Skeletal muscle tissue (tissue), 3 donors: ENCODE measurements at regions not wholly inside any gene's neighbourhood (a gene's known extent, or its start where the extent isn't known, plus 50 kb on each side); places are given as distances from the start of the nearest gene placed in this dataset.

Experiments
- H3K27ac ChIP-seq: one replicate; pipeline ENCODE4 v1.7.0; 2013; ENCODE audit warnings: mild to moderate bottlenecking, low read depth, low read length, inconsistent platforms
- H3K27me3 ChIP-seq, 3 donors: one replicate each; pipeline ENCODE4 v1.7.0; 2013; ENCODE audit warnings: low read length in 3 of 3; ENCODE audit not compliant: control insufficient read depth in 3 of 3, insufficient read depth in 3 of 3
- H3K36me3 ChIP-seq, 3 donors: one replicate each; pipeline ENCODE4 v1.7.0; 2013; ENCODE audit warnings: low read length in 3 of 3; ENCODE audit not compliant: control insufficient read depth in 3 of 3, insufficient read depth in 3 of 3
- H3K4me1 ChIP-seq, 3 donors: one replicate each; pipeline ENCODE4 v1.7.0; 2013; ENCODE audit warnings: low read length in 3 of 3, mild to moderate bottlenecking in 3 of 3; ENCODE audit not compliant: control insufficient read depth in 3 of 3, insufficient read depth in 3 of 3
- H3K4me3 ChIP-seq, 3 donors: one replicate each; pipeline ENCODE4 v1.7.0; 2013; ENCODE audit warnings: low read length in 3 of 3
- H3K9ac ChIP-seq, 3 donors: one replicate each; pipeline ENCODE4 v1.7.0; 2013; ENCODE audit warnings: low read length in 3 of 3, mild to moderate bottlenecking in 3 of 3, moderate library complexity in 2 of 3, low read depth in 1 of 3
- H3K9me3 ChIP-seq, 3 donors: one replicate each; pipeline ENCODE4 v1.7.0; 2013; ENCODE audit warnings: low read length in 3 of 3; ENCODE audit not compliant: control insufficient read depth in 3 of 3
- donor health status: Osteomylitis.

GRCh38 chr21:17925000-17925610 lies 105.9 kb upstream of the C21orf91 start:
- no peak overlapping the region for H3K4me3 ChIP-seq
- H3K4me1 ChIP-seq: peaks cover 0 to 7% (median 0%) of the 10 kb centered on the region in 3 donors
- H3K27ac ChIP-seq: no peak overlapping the region
- no peak overlapping the region for H3K9ac ChIP-seq
- H3K27me3 ChIP-seq: no peaks in the 10 kb centered on the region
- H3K36me3 ChIP-seq: no peaks in the 10 kb centered on the region
- no peaks in the 10 kb centered on the region for H3K9me3 ChIP-seq

GRCh38 chr21:17921579-17922530 lies 102.7 kb upstream of the C21orf91 start:
- Histone ChIP-seq H3K4me1 (peaks cover 0 to 7% (median 0%) of the 10 kb centered on the region in 3 donors), H3K36me3 (no peaks in the 10 kb centered on the region), H3K4me3 (no peak overlapping the region), H3K27me3 (no peaks in the 10 kb centered on the region), H3K27ac (no peak overlapping the region), H3K9ac (no peak overlapping the region), H3K9me3 (no peaks in the 10 kb centered on the region)

- H3K27me3 ChIP-seq: no peaks in the 10 kb centered on the region
- no peaks in the 10 kb centered on the region for H3K9me3 ChIP-seq
- no peak overlapping the region for H3K27ac ChIP-seq
- H3K4me3 ChIP-seq: no peak overlapping the region
- no peak overlapping the region for H3K9ac ChIP-seq
- no peaks in the 10 kb centered on the region for H3K36me3 ChIP-seq
- no peaks in the 10 kb centered on the region for H3K4me1 ChIP-seq
Measured at GRCh38 chr21:17915976-17916375, 96.8 kb upstream of the C21orf91 start.

- Histone ChIP-seq H3K4me3 (no peak overlapping the region), H3K9ac (no peak overlapping the region), H3K27me3 (no peaks in the 10 kb centered on the region), H3K27ac (no peak overlapping the region), H3K4me1 (no peaks in the 10 kb centered on the region), H3K36me3 (no peaks in the 10 kb centered on the region), H3K9me3 (no peaks in the 10 kb centered on the region)
Measured at GRCh38 chr21:17911628-17912027, 92.5 kb upstream of the C21orf91 start.

GRCh38 chr21:17903929-17904639 lies 84.9 kb upstream of the C21orf91 start:
- H3K4me3 ChIP-seq: no peak overlapping the region
- no peak overlapping the region for H3K27ac ChIP-seq
- peaks cover 4 to 10% (median 4%) of the 10 kb centered on the region in 3 donors for H3K4me1 ChIP-seq
- no peak overlapping the region for H3K9ac ChIP-seq
- no peaks in the 10 kb centered on the region for H3K36me3 ChIP-seq
- no peaks in the 10 kb centered on the region for H3K27me3 ChIP-seq
- no peaks in the 10 kb centered on the region for H3K9me3 ChIP-seq

- Histone ChIP-seq H3K9ac (no peak overlapping the region), H3K27me3 (no peaks in the 10 kb centered on the region), H3K4me3 (no peak overlapping the region), H3K4me1 (peaks cover 4 to 10% (median 4%) of the 10 kb centered on the region in 3 donors), H3K27ac (no peak overlapping the region), H3K36me3 (no peaks in the 10 kb centered on the region), H3K9me3 (no peaks in the 10 kb centered on the region)
Measured at GRCh38 chr21:17903029-17903806, 84.1 kb upstream of the C21orf91 start.

GRCh38 chr21:17901458-17902079 lies 82.4 kb upstream of the C21orf91 start:
- no peaks in the 10 kb centered on the region for H3K36me3 ChIP-seq
- H3K4me3 ChIP-seq: no peak overlapping the region
- H3K9ac ChIP-seq: no peak overlapping the region
- no peak overlapping the region for H3K27ac ChIP-seq
- peaks cover 0 to 2% (median 0%) of the 10 kb centered on the region in 3 donors for H3K9me3 ChIP-seq
- peaks cover 4 to 10% (median 4%) of the 10 kb centered on the region in 3 donors for H3K4me1 ChIP-seq
- H3K27me3 ChIP-seq: no peaks in the 10 kb centered on the region

GRCh38 chr21:17900990-17901385 lies 81.8 kb upstream of the C21orf91 start:
- Histone ChIP-seq H3K36me3 (no peaks in the 10 kb centered on the region), H3K9ac (no peak overlapping the region), H3K9me3 (peaks cover 0 to 2% (median 0%) of the 10 kb centered on the region in 3 donors), H3K27ac (no peak overlapping the region), H3K4me1 (peaks cover 4 to 10% (median 4%) of the 10 kb centered on the region in 3 donors), H3K4me3 (no peak overlapping the region), H3K27me3 (no peaks in the 10 kb centered on the region)

- Histone ChIP-seq H3K9ac (no peak overlapping the region), H3K27ac (no peak overlapping the region), H3K4me1 (peaks cover 4 to 10% (median 4%) of the 10 kb centered on the region in 3 donors), H3K4me3 (no peak overlapping the region), H3K27me3 (no peaks in the 10 kb centered on the region), H3K36me3 (no peaks in the 10 kb centered on the region), H3K9me3 (peaks cover 0 to 2% (median 0%) of the 10 kb centered on the region in 3 donors)
Measured at GRCh38 chr21:17900281-17900989, 81.3 kb upstream of the C21orf91 start.
